ENCODE measurements at regions not wholly inside any gene's neighbourhood (a gene's known extent, or its start where the extent isn't known, plus 50 kb on each side); places are given as distances from the start of the nearest gene placed in this dataset.
"Not testable (repeated sequence)": the region's sequence is repeated elsewhere in the genome, so short reads cannot be mapped to it uniquely, and the experiment has no call there.

GRCh38 chr16:27600381-27600780 lies 50.4 kb downstream of the KATNIP start:
- no peak for DNase-seq

DNA sequence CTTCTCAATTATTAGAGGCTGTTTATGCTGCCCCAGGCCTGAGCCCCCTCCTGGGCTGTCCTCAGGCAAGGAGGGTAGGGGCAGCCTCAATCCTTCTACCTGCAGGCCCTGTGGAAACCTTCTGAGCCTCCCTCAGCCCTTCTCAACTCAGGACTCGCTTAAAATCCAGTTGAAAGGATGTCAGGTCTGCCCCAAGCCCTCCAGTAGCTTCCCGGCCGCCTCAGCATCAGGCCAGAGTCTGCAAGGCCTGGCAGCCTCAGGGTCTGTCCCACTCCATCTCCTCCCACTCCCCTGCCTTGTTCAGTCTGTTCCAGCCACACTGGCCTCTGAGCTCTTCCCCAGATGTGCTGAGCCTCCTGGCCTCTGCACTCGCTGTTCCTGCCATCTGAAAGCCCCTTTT lies 52.2 kb downstream of the KATNIP start:
- DNase-seq = no peak

DNA sequence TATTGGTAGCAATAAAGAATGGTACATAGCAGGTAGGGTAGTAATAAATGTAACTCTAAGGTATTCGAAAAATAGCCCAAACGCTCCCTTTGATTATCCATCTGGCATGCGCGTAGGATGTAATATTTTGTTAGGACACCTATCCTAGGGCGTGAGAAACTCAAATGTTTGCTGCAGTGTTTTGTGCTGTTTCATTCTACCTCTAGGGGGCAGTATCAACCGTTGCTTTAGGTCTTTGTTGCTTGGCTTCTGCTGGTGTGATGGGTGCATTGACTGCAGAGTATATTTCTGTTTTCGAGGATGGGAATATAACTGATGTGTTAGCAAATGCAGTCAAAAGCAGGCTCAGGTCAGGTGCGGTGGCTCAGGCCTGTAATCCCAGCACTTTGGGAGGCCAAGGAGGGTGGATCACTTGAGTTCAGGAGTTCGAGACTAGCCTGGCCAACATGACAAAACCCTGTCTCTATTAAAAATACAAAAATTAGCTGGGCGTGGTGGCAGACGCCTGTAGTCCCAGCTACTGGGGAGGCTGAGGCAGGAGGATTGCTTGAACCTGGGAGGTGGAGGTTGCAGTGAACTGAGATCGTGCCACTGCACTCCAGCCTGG lies 55.7 kb downstream of the KATNIP start:
- DNase-seq = peak; percentile 75

GRCh38 chr16:27611340-27611739 lies 61.4 kb downstream of the KATNIP start:
- DNase-seq = no peak

GRCh38 chr16:27613238-27613791 lies 63.4 kb downstream of the KATNIP start:
- no peak for DNase-seq

DNA sequence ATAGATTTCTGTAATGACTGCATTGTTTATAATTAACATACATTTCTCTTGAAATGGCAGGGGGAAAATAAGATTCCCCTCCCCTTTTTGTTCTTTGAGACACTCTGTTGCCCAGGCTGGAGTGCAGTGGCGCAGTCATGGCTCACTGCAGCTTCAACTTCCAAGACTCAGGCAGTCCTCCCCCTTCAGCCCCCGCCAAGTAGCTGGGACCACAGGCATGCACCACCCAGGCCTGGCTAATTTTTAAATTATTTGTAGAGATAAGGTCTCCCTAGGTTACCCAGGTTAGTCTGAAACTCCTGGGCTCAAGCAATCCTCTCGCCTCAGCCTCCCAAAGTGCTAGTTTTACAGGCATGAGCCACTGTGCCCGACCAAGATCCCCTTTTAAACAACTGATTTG lies 67.7 kb downstream of the KATNIP start:
- DNase-seq = no peak

- DNase-seq = no peak
These were observed 68.2 kb downstream of the KATNIP start for GRCh38 chr16:27618165-27618564.

DNA sequence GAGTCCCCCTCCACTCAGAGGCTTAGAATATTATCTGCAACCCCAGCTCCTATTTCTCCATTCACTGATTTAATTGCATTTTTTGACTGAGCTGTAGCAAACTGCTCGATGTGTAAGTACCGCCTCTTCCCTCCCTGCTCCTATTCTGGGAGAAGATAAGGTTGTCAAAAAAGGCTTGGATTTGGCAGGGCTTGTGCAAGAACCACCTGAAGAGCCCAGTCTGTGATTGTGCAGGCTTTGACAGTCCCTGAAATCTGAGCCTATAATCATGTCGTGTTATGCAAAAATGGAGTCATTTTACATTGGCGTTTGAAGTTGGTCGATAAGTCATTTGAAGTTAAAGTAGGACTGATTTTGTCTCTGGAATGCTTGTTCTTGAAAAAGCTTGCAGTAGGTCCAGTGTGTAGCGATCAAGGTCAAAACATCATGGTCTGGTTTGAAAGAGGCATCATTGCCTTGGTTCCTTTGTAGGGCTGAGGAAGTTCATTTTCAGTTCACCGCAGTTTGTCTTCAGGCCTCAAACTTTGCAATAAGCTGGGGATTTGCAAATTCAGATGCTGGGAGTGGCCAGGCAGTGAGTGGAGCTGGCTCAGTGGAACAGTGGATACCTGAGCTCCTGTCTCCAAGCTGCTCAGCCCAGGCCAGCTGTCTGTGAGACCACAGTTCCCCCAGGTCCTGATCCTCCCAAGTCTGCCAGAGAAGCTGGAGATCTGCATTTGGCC lies 68.8 kb downstream of the KATNIP start:
- DNase-seq = no peak

- no peak for DNase-seq
These were observed 70.6 kb downstream of the KATNIP start for GRCh38 chr16:27620541-27620940.

- DNase-seq = no peak
These were observed 74.5 kb downstream of the KATNIP start for GRCh38 chr16:27624154-27625049.

DNA sequence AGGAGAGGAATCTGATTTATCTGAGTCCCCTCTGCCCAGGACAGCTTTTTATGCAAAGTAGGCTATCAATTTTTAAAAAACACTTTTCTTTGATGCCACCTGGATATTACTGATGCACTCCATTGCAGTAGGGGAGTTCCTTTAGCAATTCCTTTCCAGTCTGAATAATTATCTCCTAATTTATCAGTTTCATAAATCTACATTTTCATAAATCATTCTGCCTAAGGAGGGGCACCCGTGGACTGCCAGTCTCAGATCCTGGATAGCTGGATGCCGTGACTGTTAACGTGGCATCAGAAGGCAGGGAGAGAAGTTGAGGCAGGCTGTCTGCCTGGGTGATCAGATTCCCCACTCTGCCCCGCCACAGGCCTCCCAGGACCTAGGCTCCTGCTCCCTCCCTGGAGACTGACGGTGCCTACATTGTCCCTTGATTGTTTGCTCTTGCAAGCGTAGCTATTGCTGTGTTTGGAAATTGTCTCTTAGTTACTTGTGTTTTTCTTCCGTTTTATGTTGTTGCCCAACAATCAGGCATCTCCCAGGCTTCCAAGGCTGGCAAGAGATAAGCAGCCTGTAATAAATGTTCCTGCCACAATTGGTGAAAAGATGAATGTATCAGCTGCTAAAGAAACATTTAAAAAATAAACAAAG lies 75.2 kb downstream of the KATNIP start:
- peak; percentile 17 for DNase-seq

DNA sequence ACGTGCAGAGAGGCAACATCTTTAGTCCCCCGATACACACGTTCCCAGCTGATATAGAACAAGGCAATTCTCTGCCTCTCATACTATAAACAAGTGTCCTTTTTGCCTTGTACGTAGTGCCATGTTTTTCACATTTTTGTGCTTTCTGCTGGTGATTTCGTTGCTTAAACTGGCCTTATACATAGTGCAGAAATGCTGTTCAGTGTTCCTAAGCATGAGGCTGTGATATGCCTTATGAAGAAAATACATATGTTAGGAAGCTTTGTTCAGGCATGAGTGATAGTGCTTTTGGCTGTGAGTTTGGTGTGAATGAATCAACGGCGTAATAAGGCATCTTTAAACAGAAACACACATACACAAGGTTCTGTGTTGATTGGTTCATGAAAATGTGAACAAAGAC lies 77.2 kb downstream of the KATNIP start:
- no peak for DNase-seq

- DNase-seq = no peak
These were observed 78.4 kb downstream of the KATNIP start for GRCh38 chr16:27628241-27628942.

DNA sequence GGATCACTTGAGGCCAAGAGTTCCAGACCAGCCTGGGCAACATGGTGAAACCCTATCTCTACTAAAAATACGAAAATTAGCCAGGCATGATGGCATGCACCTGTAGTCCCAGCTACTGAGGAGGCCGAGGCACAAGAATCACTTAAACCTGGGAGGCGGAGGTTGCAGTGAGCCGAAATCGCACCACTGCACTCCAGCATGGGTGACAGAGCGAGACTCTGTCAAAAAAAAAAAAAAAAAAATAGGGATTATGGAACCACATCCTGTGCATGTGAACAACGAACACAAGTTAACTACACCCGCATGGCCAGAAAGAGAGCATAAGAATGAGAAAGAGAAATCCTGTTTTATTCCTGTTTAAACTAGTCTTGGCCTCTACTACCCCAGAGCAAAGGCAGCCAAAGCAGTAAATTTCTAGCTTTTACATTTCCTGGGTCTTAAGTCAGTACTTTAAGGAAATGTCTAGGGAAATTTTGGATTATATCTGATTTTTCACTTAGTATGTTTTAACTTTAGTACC lies 79.1 kb downstream of the KATNIP start:
- not testable (repeated sequence) for DNase-seq

GRCh38 chr16:27632216-27632615 lies 82.3 kb downstream of the KATNIP start:
- no peak for DNase-seq

GRCh38 chr16:27633221-27633620 lies 83.3 kb downstream of the KATNIP start:
- DNase-seq = no peak

GRCh38 chr16:27633721-27634120 lies 83.8 kb downstream of the KATNIP start:
- no peak for DNase-seq

DNA sequence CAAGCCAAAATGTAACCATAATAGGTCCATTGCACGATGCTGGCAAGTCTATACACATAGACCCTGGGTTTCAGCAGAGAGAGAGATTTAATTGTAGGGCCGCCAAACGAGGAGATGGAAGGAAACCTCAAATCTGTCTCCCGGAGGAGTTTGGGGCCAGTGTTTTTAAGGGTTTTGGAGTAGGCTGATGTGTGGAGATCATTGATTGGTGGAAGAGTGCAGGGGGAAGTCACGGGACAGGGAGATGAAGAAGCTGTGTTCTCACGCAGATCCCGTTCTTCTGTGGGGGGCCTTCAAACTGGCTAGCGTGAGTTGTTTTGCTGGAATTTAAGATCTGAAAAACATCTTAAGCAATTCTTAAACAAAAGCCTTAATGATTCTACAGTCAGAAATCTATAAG lies 84.8 kb downstream of the KATNIP start:
- no peak for DNase-seq

DNA sequence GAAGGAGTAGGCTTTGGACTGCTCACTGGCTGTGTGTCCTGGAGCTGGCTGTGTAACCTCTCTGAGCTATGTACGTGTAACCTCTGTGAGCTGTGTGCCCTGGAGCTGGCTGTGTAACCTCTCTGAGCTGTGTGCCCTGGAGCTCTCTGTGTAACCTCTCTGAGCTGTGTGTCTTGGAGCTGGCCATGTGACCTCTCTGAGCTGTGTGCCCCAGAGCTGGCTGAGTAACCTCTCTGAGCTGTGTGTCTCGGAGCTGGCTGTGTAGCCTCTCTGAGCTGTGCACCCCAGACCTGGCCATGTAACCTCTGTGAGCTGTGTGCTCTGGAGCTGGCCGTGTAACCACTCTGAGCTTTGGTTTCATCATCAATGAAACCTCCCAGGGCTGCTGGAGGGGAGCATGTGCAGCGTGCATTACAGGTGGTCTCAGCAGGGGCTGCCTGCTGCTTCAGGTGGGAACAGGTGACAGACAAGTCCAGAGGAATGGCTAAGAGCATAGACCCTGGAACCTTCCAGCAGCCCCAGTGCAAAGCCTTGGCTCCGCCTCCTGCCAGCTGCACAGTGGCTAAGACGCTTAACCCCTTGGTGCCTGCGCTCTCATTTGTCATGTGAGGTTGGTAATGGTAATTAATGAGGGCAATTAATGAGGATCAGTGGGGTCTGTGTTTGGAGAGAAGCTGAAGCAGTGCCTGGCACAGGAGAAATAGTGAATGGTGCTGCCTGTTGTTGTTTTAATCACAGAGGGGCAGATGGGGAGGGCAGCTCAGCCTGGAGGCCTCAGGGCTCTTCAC lies 86.7 kb downstream of the KATNIP start:
- DNase-seq = no peak

GRCh38 chr16:27638833-27639560 lies 89.1 kb downstream of the KATNIP start:
- DNase-seq = no peak

Data from hematopoietic multipotent progenitor cell treated with erythropoietin and hydrocortisone succinate and interleukin-3 and kit ligand, for 4 days (in vitro differentiated cells).